Neuron (in vitro differentiated cells): ENCODE measurements at regions not wholly inside any gene's neighbourhood (a gene's known extent, or its start where the extent isn't known, plus 50 kb on each side); places are given as distances from the start of the nearest gene placed in this dataset.
"Not testable (repeated sequence)": the region's sequence is repeated elsewhere in the genome, so short reads cannot be mapped to it uniquely, and the experiment has no call there.

ENCODE experiments used
- H2AFZ ChIP-seq: one replicate; pipeline ENCODE4 v1.6.1; 2013; ENCODE audit warnings: low read depth, mild to moderate bottlenecking, inconsistent platforms, low read length, moderate library complexity
- H3K27me3 ChIP-seq: one replicate; pipeline ENCODE4 v1.6.1; 2013; ENCODE audit warnings: low read length; ENCODE audit not compliant: insufficient read depth
- H3K36me3 ChIP-seq: one replicate; pipeline ENCODE4 v1.6.1; 2013; ENCODE audit warnings: low read length; ENCODE audit not compliant: insufficient read depth
- H3K4me1 ChIP-seq: one replicate; pipeline ENCODE4 v1.6.1; 2013; ENCODE audit warnings: low read length; ENCODE audit not compliant: insufficient read depth
- H3K4me3 ChIP-seq: 2 replicates; pipeline ENCODE4 v1.5.1; 2013; ENCODE audit warnings: mild to moderate bottlenecking, low read length, moderate library complexity
- H3K9me3 ChIP-seq: one replicate; pipeline ENCODE4 v1.6.1; 2013; ENCODE audit warnings: low read length

DNA sequence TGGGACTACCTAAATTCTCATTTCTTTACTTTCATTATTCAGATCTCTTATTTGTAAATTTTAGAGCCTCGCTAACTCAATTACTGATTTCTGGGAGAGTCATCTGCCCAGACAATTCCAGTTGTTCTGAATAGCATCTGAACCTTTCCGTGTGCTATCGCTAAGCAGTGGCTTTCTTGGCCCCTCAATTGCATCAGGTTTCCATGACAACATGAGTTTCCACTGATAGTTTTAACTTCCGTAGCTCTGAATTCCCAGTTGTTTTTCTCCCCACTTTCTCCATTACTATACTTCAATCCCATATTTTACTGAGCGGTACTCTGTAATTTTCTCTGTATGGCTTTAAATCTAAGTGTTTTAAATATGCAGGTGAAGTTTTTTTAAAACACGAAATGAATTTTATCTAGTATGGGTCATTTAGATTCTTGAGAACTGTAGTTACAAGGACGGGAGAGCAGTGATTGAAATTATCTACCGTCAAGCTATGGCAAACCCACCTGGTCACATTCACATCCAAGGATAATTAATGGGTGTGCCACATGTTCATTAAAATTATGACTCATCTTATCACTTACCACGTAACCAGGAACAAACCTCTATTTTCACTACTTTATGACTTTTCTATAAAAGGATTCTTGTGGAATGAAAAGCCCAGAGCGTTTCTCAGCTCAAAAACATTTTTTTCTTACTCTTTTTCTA, 223.5 kb upstream of the PCSK5 start:
- Histone ChIP-seq H3K9me3 (no peaks in the 10 kb centered on the region), H2AFZ (no peak overlapping the region), H3K36me3 (no peaks in the 10 kb centered on the region), H3K4me3 (no peak overlapping the region), H3K27me3 (no peaks in the 10 kb centered on the region), H3K4me1 (peaks cover 2% of the 10 kb centered on the region)

DNA sequence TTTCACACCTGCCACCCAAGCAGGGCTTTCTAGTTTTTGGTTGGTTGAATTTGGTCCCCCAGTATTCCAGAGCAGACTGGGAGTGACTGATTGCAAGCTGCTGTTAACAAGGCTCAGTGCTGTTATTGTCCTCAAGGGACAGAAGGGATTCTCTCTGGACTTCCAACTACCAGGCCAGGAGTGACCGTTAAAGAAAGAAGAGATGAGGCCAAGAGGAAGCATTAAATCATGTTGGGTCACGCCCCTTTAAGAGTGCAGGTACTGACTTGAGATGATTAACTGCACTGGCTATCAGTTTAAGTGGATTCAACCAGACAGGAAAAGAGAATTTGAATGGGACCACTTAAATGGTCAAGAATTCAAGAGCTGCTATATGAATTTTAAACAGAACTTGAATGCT, 220.8 kb upstream of the PCSK5 start:
- H3K27me3 ChIP-seq = no peaks in the 10 kb centered on the region
- H3K4me3 ChIP-seq = no peak overlapping the region
- H3K9me3 ChIP-seq = no peaks in the 10 kb centered on the region
- H2AFZ ChIP-seq = no peak overlapping the region
- H3K4me1 ChIP-seq = peaks cover 2% of the 10 kb centered on the region
- no peaks in the 10 kb centered on the region for H3K36me3 ChIP-seq

DNA sequence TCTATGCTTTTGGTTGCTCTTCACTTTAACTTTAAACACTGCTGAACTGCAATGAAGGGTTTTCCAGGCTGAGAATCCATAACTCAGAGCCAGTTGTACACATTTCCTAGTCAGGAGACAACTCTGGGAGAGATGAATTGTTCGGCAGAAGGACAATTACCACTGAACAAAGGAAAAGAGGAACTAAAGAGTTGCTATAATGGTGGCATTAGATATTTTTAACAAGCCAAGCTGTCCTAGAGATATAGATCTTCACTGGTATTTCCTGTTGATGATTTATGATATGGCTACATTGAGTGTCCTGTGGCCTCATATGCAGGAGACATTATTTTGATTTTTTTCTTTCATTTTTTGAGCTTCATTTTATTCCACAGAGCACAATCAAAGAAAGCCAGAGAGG, 219.1 kb upstream of the PCSK5 start:
- H3K9me3 ChIP-seq = no peaks in the 10 kb centered on the region
- no peak overlapping the region for H2AFZ ChIP-seq
- H3K4me3 ChIP-seq = no peak overlapping the region
- H3K4me1 ChIP-seq = peaks cover 2% of the 10 kb centered on the region
- no peaks in the 10 kb centered on the region for H3K36me3 ChIP-seq
- H3K27me3 ChIP-seq = no peaks in the 10 kb centered on the region

DNA sequence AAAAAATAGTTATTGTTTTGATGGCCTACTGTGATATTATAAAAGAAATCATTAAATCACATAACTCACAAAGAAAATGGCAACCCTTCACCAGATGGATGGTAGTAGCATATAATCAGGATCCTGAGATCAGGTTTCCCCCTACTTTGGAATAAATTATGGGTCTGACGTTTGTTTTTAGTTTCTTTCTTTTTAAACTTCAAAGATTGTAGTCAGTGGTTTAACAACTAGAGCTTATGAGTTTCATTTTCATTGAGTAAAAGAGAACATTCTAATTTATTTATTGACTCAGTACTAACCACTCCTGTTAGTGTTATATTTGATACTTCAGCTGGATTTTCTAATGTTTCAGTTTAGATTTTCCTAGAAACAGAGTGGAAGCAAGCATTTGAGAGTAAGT, 218.0 kb upstream of the PCSK5 start:
- Histone ChIP-seq H3K27me3 (no peaks in the 10 kb centered on the region), H2AFZ (no peak overlapping the region), H3K36me3 (no peaks in the 10 kb centered on the region)

DNA sequence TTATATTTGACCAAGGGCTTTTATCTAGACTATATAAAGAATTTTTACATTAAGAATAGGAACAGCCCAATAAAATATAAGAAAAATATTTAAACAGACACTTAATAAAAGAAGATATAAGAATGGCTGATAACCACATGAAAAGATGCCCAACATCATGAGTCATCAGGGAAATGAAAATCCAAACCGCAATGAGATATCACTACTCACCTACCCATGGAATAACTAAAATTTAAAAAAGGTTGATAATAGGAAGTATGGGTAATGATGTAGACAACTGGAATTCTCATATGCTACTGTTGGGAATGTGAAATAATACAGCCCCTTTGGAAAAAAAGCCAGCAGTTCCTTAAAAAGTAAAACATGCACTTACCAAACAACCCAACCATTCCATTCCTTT, 206.9 kb upstream of the PCSK5 start:
- Histone ChIP-seq H3K27me3 (no peaks in the 10 kb centered on the region), H3K4me1 (no peaks in the 10 kb centered on the region), H3K36me3 (no peaks in the 10 kb centered on the region), H3K4me3 (no peak overlapping the region), H3K9me3 (no peaks in the 10 kb centered on the region), H2AFZ (no peak overlapping the region)

More for the DNA sequence above, 218.0 kb upstream of the PCSK5 start:
- H3K4me1 ChIP-seq = no peaks in the 10 kb centered on the region
- H3K4me3 ChIP-seq = no peak overlapping the region
- no peaks in the 10 kb centered on the region for H3K9me3 ChIP-seq

DNA sequence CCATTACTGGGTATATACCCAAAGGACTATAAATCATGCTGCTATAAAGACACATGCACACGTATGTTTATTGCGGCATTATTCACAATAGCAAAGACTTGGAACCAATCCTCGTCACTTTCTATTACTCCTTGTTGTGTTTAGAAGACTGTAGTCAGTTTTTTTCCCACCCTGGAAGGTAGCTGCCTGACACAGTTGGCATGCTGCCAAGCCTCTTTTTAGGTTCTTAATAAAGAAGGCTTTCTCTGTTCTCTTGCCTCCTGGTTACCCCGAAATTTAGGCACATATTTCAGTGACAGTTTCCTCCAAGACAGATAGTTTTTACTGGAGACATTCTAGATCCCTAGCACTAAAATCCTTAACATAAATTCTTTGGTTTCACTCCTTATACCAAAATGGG, 205.4 kb upstream of the PCSK5 start:
- H3K9me3 ChIP-seq = no peaks in the 10 kb centered on the region
- no peak overlapping the region for H3K4me3 ChIP-seq
- no peaks in the 10 kb centered on the region for H3K4me1 ChIP-seq
- no peak overlapping the region for H2AFZ ChIP-seq
- H3K27me3 ChIP-seq = no peaks in the 10 kb centered on the region
- no peaks in the 10 kb centered on the region for H3K36me3 ChIP-seq

DNA sequence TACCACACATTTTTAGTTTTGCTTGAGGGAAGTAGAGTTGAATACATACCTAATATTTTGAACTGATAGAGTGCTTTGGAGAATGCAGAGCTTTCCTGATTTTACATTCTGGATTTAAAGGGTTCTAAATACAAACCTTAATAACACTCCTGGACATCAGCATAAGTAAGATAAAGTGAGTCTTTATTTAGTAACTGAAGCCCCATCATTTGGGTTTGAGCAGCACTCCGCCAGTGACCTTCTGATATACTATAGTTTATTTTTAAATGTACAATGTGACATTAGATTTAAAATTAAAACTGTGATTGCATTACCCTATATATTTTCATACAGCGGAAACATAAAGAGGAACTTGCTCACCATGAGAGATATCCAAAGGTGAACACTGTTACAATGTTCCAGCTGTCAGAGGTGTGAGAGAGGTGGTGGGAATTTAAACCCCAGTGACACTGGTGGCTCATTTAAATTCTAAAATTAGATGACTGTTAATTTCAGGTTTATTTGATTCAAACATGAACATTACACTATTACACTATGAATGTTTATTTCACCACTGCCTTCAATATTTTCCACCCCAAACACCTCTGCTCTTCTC, 203.0 kb upstream of the PCSK5 start:
- Histone ChIP-seq H3K4me1 (no peaks in the 10 kb centered on the region), H3K36me3 (no peaks in the 10 kb centered on the region), H3K4me3 (no peak overlapping the region), H3K9me3 (no peaks in the 10 kb centered on the region), H3K27me3 (no peaks in the 10 kb centered on the region), H2AFZ (no peak overlapping the region)

DNA sequence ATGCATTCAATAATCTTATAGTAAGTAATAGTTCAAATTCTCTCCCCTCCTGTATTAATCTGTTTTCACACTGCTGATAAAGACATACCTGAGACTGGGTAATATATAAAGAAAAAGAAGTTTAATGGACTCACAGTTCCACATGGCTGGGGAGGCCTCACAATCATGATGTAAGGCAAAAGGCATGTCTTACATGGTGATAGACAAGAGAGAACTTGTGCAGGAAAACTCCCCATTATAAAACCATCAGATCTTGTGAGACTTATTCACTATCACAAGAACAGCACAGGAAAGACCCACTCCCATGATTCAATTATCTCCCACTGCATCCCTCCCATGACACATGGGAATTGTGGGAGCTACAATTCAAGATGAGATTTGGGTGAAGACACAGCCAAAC, 199.9 kb upstream of the PCSK5 start:
- H3K4me1 ChIP-seq, H3K27me3 ChIP-seq, H3K36me3 ChIP-seq, H2AFZ ChIP-seq, H3K4me3 ChIP-seq, H3K9me3 ChIP-seq: not testable (repeated sequence)

DNA sequence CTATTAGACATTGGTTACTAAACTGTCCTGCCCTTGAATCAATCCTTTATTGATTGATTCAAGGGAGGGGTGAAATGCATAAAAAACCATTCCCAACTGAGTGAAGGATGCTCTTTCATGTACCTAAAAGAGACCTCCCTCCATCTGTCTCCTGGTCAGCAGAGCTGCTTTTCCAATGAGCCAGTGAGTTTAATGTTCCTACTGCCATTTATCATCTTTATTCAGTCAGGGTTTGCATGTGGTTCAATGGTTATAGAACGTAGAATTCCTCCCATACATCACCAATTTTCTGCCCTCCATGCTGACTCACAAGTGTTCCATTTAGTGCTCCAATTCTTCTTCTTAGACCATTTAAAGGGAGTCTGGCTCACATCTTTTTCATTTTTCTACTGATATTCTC, 199.1 kb upstream of the PCSK5 start:
- Histone ChIP-seq H3K36me3 (no peaks in the 10 kb centered on the region), H3K9me3 (no peaks in the 10 kb centered on the region), H3K27me3 (no peaks in the 10 kb centered on the region), H3K4me3 (no peak overlapping the region), H2AFZ (no peak overlapping the region), H3K4me1 (no peaks in the 10 kb centered on the region)

DNA sequence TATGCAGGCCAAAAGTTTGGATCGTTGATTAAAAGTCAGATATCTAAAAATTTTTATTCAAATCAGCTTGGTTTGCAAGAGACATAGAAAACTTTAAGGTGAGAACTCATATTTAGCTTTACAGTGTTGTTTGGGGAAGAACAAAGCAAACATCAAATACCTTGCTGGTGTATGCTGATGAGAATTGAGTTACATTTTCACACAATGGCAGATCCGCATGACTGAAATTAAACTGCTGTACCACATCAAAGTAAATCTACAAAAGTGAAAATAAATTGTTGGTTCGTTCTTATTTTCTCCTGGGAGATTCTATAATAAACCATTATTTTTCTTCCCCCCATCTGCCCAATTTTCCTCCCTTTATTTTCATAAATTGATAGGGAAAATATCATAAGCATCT, 198.2 kb upstream of the PCSK5 start:
- no peaks in the 10 kb centered on the region for H3K36me3 ChIP-seq
- H3K27me3 ChIP-seq = no peaks in the 10 kb centered on the region
- H3K9me3 ChIP-seq = no peaks in the 10 kb centered on the region
- H3K4me1 ChIP-seq = no peaks in the 10 kb centered on the region
- no peak overlapping the region for H2AFZ ChIP-seq
- H3K4me3 ChIP-seq = no peak overlapping the region

DNA sequence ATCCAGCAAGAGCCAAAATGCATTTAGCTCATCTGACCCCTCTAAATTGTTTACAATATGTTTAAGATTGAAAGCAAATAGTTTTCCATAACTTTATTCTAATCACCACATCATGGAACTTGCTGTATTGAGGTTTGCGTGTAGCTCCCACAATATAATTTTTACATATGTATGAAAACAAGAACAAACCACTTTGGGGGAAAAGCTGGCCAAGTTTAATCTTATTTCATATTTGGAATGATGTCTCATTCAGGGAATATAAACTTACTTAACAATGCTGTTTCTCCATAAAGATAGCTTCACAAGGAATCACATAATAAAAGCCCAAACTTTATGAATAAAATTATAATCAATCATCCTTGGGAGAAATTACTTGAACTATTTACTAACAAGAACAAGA, 194.6 kb upstream of the PCSK5 start:
- no peak overlapping the region for H2AFZ ChIP-seq
- H3K36me3 ChIP-seq = no peaks in the 10 kb centered on the region
- H3K9me3 ChIP-seq = no peaks in the 10 kb centered on the region
- H3K27me3 ChIP-seq = no peaks in the 10 kb centered on the region
- H3K4me1 ChIP-seq = no peaks in the 10 kb centered on the region
- H3K4me3 ChIP-seq = no peak overlapping the region

DNA sequence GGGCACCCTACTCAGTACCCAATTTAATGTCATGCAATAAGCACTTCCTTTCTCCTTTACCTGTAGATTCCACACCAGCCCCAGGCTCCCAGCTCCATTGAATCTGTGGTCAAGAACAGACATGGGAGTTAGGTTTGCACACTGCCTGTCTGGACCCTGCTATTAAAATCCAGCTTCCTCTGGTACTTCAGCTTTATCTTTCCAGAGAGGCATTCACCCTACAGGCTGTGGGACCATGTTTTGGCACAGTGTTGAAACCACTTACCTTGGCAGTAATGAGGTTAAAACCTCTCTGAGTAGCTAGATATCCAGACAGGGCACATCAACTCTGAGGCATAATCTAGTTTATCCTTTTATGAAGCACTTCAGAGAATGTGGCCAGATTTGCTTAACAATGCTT, 191.5 kb upstream of the PCSK5 start:
- no peaks in the 10 kb centered on the region for H3K27me3 ChIP-seq
- no peaks in the 10 kb centered on the region for H3K9me3 ChIP-seq
- no peak overlapping the region for H3K4me3 ChIP-seq
- H2AFZ ChIP-seq = no peak overlapping the region
- H3K36me3 ChIP-seq = no peaks in the 10 kb centered on the region
- H3K4me1 ChIP-seq = no peaks in the 10 kb centered on the region

DNA sequence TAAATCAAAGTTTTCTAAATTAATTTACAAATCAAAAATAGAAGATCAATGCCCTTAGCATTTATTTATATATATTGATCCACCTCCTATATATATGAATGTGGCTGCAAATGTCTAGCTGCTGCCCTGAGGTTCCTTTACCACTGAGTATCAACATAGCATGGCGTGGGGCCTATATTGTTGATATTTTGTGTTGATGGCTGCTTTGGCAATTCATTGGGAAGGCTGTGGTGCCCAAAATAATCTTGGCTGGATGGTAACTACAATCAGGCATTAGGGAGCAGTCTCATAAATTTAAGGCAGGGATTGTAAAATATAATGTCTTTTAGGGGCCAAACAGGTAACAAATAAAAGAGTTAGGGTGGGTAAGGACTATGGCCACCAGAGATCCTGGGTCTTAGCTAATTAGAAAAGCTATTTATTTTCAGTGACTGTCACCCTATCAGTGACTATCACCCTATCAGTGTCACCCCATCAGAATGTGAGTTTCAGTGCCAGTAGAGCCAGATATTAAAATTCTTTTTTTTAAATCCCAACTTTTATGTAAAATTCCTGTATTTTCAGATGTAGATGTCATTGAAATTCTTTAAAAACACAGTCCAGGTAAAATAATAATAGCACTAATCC, 190.7 kb upstream of the PCSK5 start:
- H3K36me3 ChIP-seq = no peaks in the 10 kb centered on the region
- no peak overlapping the region for H3K4me3 ChIP-seq
- no peaks in the 10 kb centered on the region for H3K9me3 ChIP-seq
- H3K27me3 ChIP-seq = no peaks in the 10 kb centered on the region
- no peak overlapping the region for H2AFZ ChIP-seq
- no peaks in the 10 kb centered on the region for H3K4me1 ChIP-seq

DNA sequence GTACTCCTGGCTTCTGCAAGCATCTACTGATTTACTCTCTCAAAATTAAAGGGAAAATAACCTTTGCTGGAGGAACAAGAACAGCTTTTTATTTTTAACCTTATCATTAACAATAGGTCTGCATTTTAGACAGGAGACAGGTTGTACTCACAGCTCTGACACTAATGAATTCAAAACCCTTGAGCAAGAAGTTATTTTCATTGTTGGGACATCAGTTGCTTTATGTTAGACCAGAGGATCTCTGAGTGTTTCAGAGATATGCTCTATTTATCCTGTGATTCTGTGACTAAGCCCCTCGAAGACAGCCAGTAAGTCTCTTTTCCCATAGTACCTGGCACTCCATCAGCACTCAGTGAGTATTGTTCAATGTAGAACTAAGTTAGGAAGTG, 190.2 kb upstream of the PCSK5 start:
- Histone ChIP-seq H3K9me3 (no peaks in the 10 kb centered on the region), H3K36me3 (no peaks in the 10 kb centered on the region), H3K27me3 (no peaks in the 10 kb centered on the region), H2AFZ (no peak overlapping the region), H3K4me3 (no peak overlapping the region), H3K4me1 (no peaks in the 10 kb centered on the region)
